GM12864 (cell line): ENCODE measurements at regions not wholly inside any gene's neighbourhood (a gene's known extent, or its start where the extent isn't known, plus 50 kb on each side); places are given as distances from the start of the nearest gene placed in this dataset.

ENCODE experiments used
- DNase-seq: peaks from one replicate; pipeline ENCODE4 v3.0.0-alpha.2; 2011; ENCODE audit warnings: low read depth
- H3K4me3 ChIP-seq: 2 replicates; pipeline ENCODE4 v1.5.1; 2011; ENCODE audit warnings: mild to moderate bottlenecking, low read depth, low read length, control low read depth
- CTCF ChIP-seq: IDR thresholded peaks from 2 replicates; pipeline ENCODE4 v1.5.1; 2011; ENCODE audit warnings: low read depth, mild to moderate bottlenecking, moderate library complexity, low read length, control low read depth, inconsistent platforms; ENCODE audit errors: missing control alignments

DNA sequence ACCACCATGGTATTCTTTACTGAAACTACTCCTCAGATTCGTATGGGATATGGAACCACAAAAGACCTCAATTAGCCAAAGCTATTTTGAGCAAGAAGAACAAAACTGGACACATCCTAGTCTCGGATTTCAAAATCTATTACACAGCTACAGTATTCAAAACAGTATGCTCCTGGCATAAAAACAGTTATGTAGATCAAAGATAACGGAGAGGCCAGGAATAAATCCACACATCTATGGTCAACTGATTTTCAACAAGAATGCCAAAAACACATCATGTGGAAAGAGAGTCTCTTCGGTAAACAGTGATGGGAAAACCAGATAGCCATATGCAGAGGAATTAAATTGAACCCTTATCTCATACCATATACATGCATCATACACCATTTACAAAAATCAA is 155.3 kb downstream of the SPCS3 start:
- DNase-seq, result no peak
- H3K4me3 ChIP-seq, result no peak overlapping the region
- no peak for TF ChIP-seq CTCF

- TF ChIP-seq CTCF, result no peak
- H3K4me3 ChIP-seq, result no peak overlapping the region
- no peak for DNase-seq
Observed at GRCh38 chr4:176478076-176478475, 158.3 kb downstream of the SPCS3 start.

GRCh38 chr4:176479767-176480166 is 160.0 kb downstream of the SPCS3 start:
- H3K4me3 ChIP-seq, result no peak overlapping the region
- no peak for DNase-seq
- TF ChIP-seq CTCF, result no peak

- TF ChIP-seq CTCF, result no peak
- DNase-seq, result no peak
- H3K4me3 ChIP-seq, result no peak overlapping the region
Observed at GRCh38 chr4:176482972-176483371, 163.2 kb downstream of the SPCS3 start.

- no peak for TF ChIP-seq CTCF
- no peak overlapping the region for H3K4me3 ChIP-seq
- no peak for DNase-seq
Observed at GRCh38 chr4:176484301-176484984, 164.7 kb downstream of the SPCS3 start.

DNA sequence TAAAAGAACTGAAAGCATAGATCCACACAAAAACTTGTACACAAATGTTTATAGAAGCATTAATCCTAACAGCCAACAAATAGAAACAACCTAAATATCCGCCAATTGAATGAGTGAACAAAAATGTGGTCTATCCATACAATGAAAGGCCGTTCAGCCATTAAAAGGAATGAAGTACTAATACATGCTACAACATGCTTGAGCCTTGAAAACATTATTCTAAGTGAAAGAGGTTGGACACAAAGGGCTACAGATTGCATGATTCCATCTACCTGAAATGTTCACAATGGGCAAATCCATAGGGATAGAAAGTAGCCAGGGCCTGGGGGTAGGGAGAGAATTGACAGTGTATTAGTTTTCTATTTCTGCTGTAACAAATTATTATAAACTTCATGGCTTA is 169.2 kb downstream of the SPCS3 start:
- DNase-seq, result no peak
- no peak overlapping the region for H3K4me3 ChIP-seq
- no peak for TF ChIP-seq CTCF

GRCh38 chr4:176492646-176493302 is 173.0 kb downstream of the SPCS3 start:
- no peak overlapping the region for H3K4me3 ChIP-seq
- no peak for TF ChIP-seq CTCF
- peak; percentile 47 for DNase-seq
